Bronchial epithelial cell (primary cell): ENCODE measurements at regions not wholly inside any gene's neighbourhood (a gene's known extent, or its start where the extent isn't known, plus 50 kb on each side); places are given as distances from the start of the nearest gene placed in this dataset.

ENCODE experiments used
- DNase-seq: peaks from one replicate; pipeline ENCODE4 v3.0.0-alpha.2; 2010; ENCODE audit warnings: low read depth
- FAIRE-seq: peaks from 2 replicates; lab custom pipeline; 2011; peaks lifted over from hg19 to GRCh38; lab: Jason Lieb, UNC
- H3K27me3 ChIP-seq: 2 replicates; pipeline ENCODE4 v1.5.1; 2011; ENCODE audit warnings: low read length; ENCODE audit not compliant: control insufficient read depth, insufficient read depth
- H3K36me3 ChIP-seq: 2 replicates; pipeline ENCODE4 v1.5.1; 2011; ENCODE audit warnings: low read length; ENCODE audit not compliant: control insufficient read depth, insufficient read depth
- H3K4me3 ChIP-seq: 2 replicates; pipeline ENCODE4 v1.5.1; 2011; ENCODE audit warnings: mild to moderate bottlenecking, low read depth, low read length, control low read depth
- TF ChIP-seq, protein P1 (sequence below): IDR thresholded peaks from 2 replicates; pipeline ENCODE4 v1.5.1; 2011; ENCODE audit warnings: mild to moderate bottlenecking, moderate library complexity, low read length, control low read depth, inconsistent platforms; ENCODE audit not compliant: insufficient read depth, severe bottlenecking

DNA sequence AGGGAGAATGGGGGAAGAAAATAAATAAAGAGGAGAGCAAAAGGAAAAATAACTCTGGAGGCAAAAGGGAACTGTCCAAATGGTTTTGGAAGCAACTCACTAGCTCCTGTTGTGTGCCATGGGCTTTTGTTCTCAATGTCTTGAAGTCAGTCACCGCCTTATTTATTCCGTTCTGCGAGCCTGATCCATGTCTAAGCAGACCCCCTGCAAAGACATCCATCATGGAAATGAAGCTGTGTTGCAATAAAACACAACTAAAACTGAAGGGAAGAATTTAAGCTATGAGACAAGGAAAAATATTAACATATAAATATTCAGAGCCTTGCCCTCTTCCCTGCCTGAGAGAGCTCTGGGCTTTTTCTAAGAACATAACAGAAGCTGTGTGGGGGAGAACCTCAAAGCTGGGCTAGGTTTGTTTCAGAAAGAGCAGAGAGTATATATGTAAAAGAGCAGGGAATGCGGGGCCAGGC lies 373.2 kb upstream of the CNR1 start:
- Histone ChIP-seq H3K36me3 (no peaks in the 10 kb centered on the region), H3K4me3 (no peak overlapping the region), H3K27me3 (no peaks in the 10 kb centered on the region)
- TF ChIP-seq, protein P1, sequence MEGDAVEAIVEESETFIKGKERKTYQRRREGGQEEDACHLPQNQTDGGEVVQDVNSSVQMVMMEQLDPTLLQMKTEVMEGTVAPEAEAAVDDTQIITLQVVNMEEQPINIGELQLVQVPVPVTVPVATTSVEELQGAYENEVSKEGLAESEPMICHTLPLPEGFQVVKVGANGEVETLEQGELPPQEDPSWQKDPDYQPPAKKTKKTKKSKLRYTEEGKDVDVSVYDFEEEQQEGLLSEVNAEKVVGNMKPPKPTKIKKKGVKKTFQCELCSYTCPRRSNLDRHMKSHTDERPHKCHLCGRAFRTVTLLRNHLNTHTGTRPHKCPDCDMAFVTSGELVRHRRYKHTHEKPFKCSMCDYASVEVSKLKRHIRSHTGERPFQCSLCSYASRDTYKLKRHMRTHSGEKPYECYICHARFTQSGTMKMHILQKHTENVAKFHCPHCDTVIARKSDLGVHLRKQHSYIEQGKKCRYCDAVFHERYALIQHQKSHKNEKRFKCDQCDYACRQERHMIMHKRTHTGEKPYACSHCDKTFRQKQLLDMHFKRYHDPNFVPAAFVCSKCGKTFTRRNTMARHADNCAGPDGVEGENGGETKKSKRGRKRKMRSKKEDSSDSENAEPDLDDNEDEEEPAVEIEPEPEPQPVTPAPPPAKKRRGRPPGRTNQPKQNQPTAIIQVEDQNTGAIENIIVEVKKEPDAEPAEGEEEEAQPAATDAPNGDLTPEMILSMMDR: no peak
- no peak for DNase-seq
- no peak for FAIRE-seq

- DNase-seq: no peak
- Histone ChIP-seq H3K27me3 (no peaks in the 10 kb centered on the region), H3K4me3 (no peak overlapping the region), H3K36me3 (no peaks in the 10 kb centered on the region)
- FAIRE-seq: no peak
- TF ChIP-seq, protein P1: no peak
Observed at GRCh38 chr6:88538840-88539239, 372.7 kb upstream of the CNR1 start.

- FAIRE-seq (no peak), DNase-seq (no peak)
- H3K27me3 ChIP-seq: no peaks in the 10 kb centered on the region
- TF ChIP-seq, protein P1: no peak
- H3K4me3 ChIP-seq: no peak overlapping the region
- no peaks in the 10 kb centered on the region for H3K36me3 ChIP-seq
Observed at GRCh38 chr6:88538130-88538706, 372.1 kb upstream of the CNR1 start.

DNA sequence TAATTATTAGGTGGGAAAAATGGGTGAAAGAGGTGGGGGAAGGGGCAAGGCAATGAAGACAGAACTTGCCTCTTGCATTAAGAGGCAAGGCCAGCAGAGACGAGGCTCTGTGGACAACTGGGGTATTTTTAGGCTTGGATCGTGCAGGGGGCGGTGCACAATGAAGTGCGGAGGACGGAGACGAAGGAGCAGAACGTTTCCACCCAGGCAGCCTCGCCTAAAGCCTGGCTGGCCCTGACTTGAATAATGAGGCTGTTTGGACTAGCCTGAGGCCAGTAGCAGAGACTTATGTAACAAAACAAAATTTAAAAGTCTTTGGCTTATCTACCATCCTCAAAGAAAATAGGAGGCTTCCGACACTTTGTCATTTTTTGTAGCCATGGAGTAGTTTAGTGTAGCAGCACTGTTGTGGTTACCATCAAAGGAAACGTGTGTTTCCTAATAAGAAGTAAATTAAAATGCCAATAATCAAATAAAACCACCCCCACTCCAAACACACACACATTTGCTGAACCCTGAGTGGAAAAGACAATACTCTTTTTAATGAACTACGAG lies 370.0 kb upstream of the CNR1 start:
- H3K36me3 ChIP-seq: no peaks in the 10 kb centered on the region
- DNase-seq (no peak), FAIRE-seq (no peak)
- TF ChIP-seq, protein P1: no peak
- no peaks in the 10 kb centered on the region for H3K27me3 ChIP-seq
- no peak overlapping the region for H3K4me3 ChIP-seq

GRCh38 chr6:88535306-88535705 lies 369.2 kb upstream of the CNR1 start:
- Histone ChIP-seq H3K27me3 (no peaks in the 10 kb centered on the region), H3K4me3 (no peak overlapping the region), H3K36me3 (no peaks in the 10 kb centered on the region)
- DNase-seq: no peak
- TF ChIP-seq, protein P1: no peak
- no peak for FAIRE-seq
